GM23338 (cell line): ENCODE measurements at regions not wholly inside any gene's neighbourhood (a gene's known extent, or its start where the extent isn't known, plus 50 kb on each side); places are given as distances from the start of the nearest gene placed in this dataset.

ENCODE experiments used
- ATAC-seq: fragments of 200-7000 bp; cut with Tn5 transposase; 3 replicates; pipeline ENCODE4 v1.9.1; 2020
- DNase-seq: peaks from one replicate; pipeline ENCODE4 v3.0.0-alpha.2; 2015; ENCODE audit warnings: low spot score
- H2AFZ ChIP-seq: fragments of 200-600 bp; sonication (generic); 2 replicates; pipeline ENCODE4 v1.8.0; 2016; ENCODE audit warnings: antibody characterized with exemption, mild to moderate bottlenecking, moderate library complexity
- H3F3A ChIP-seq: fragments of 200-600 bp; sonication (generic); replicated peaks from 2 replicates; pipeline ENCODE4 v1.8.0; 2017; ENCODE audit warnings: antibody characterized with exemption, mixed run types, low read depth
- H3K27ac ChIP-seq: fragments of 200-600 bp; sonication (generic); 2 replicates; pipeline ENCODE4 v1.6.1; 2016; ENCODE audit warnings: low read depth
- H3K27me3 ChIP-seq: fragments of 200-600 bp; sonication (generic); 2 replicates; pipeline ENCODE4 v1.8.0; 2016; ENCODE audit warnings: mild to moderate bottlenecking, mixed run types, moderate library complexity; ENCODE audit not compliant: insufficient read depth
- H3K36me3 ChIP-seq: fragments of 200-600 bp; sonication (generic); 2 replicates; pipeline ENCODE4 v1.8.0; 2016; ENCODE audit warnings: mild to moderate bottlenecking; ENCODE audit not compliant: insufficient read depth
- H3K4me1 ChIP-seq: fragments of 200-600 bp; sonication (generic); 2 replicates; pipeline ENCODE4 v1.8.0; 2016; ENCODE audit warnings: mild to moderate bottlenecking, moderate library complexity; ENCODE audit not compliant: insufficient read depth
- H3K4me2 ChIP-seq: fragments of 200-600 bp; sonication (generic); 2 replicates; pipeline ENCODE4 v1.7.1; 2017; ENCODE audit warnings: mixed run types
- H3K4me3 ChIP-seq: fragments of 200-600 bp; sonication (generic); 2 replicates; pipeline ENCODE4 v1.6.1; 2016; ENCODE audit warnings: mixed run types
- H3K79me2 ChIP-seq: fragments of 200-600 bp; sonication (generic); replicated peaks from 2 replicates; pipeline ENCODE4 v1.8.0; 2017; ENCODE audit warnings: mild to moderate bottlenecking; ENCODE audit not compliant: insufficient read depth
- H3K9me2 ChIP-seq: fragments of 200-600 bp; sonication (generic); 2 replicates; pipeline ENCODE4 v1.8.0; 2017; ENCODE audit not compliant: insufficient read depth
- H4K20me1 ChIP-seq: fragments of 200-600 bp; sonication (generic); replicated peaks from 2 replicates; pipeline ENCODE4 v1.8.0; 2017; ENCODE audit warnings: mild to moderate bottlenecking; ENCODE audit not compliant: insufficient read depth
- H3K27ac Mint-ChIP-seq: 2 replicates; pipeline ENCODE4 v1.8.0; 2020; ENCODE audit warnings: inconsistent platforms, mild to moderate bottlenecking, moderate library complexity, mixed read lengths
- H3K27me3 Mint-ChIP-seq: 3 replicates; pipeline ENCODE4 v1.8.0; 2022; ENCODE audit warnings: low read depth, mild to moderate bottlenecking, moderate library complexity, mixed read lengths, inconsistent platforms; ENCODE audit not compliant: insufficient read depth, poor library complexity
- H3K36me3 Mint-ChIP-seq: 3 replicates; pipeline ENCODE4 v1.8.0; 2021; ENCODE audit warnings: low read depth, mild to moderate bottlenecking, inconsistent platforms, moderate library complexity, mixed read lengths
- H3K4me1 Mint-ChIP-seq: 3 replicates; pipeline ENCODE4 v1.8.0; 2020; ENCODE audit warnings: mild to moderate bottlenecking, inconsistent platforms, mixed read lengths
- H3K4me3 Mint-ChIP-seq: 3 replicates; pipeline ENCODE4 v1.8.0; 2021; ENCODE audit warnings: moderate library complexity, mild to moderate bottlenecking, inconsistent platforms, mixed read lengths
- H3K9me3 Mint-ChIP-seq: 3 replicates; pipeline ENCODE4 v1.8.0; 2020; ENCODE audit warnings: moderate library complexity, mild to moderate bottlenecking, inconsistent platforms, mixed read lengths
- CREB1 ChIP-seq: fragments of 250-450 bp; sonication (Bioruptor Pico); IDR thresholded peaks from 2 replicates; pipeline ENCODE4 v1.5.0; 2020; ENCODE audit warnings: low read depth, mild to moderate bottlenecking, moderate library complexity
- CTCF ChIP-seq, 2 experiments: fragments of 200-600 bp in 1 of 2; sonication (generic) in 1 of 2; conservative IDR thresholded peaks; 2 replicates each; pipeline versions ENCODE4 v1.5.1 to v1.6.1; 2016 to 2017; ENCODE audit warnings: antibody characterized with exemption in 2 of 2, low read depth in 2 of 2, mild to moderate bottlenecking in 2 of 2, moderate library complexity in 1 of 2
- ETS1 ChIP-seq: IDR thresholded peaks from 2 replicates; pipeline ENCODE4 v1.6.1; 2016; ENCODE audit warnings: antibody characterized with exemption
- EZH2 ChIP-seq: fragments of 200-600 bp; sonication (generic); IDR thresholded peaks from one replicate; pipeline ENCODE4 v1.8.0; 2017; ENCODE audit warnings: antibody characterized with exemption, mild to moderate bottlenecking, low read depth; ENCODE audit not compliant: unreplicated experiment
- EZH2phosphoT487 ChIP-seq: fragments of 200-600 bp; sonication (generic); IDR thresholded peaks from one replicate; pipeline ENCODE4 v1.8.1; 2018; ENCODE audit warnings: antibody characterized with exemption; ENCODE audit not compliant: unreplicated experiment
- JUNB ChIP-seq: IDR thresholded peaks from one replicate; pipeline ENCODE4 v1.6.1; 2016; ENCODE audit warnings: antibody characterized with exemption; ENCODE audit not compliant: unreplicated experiment
- NANOG ChIP-seq: IDR thresholded peaks from 2 replicates; pipeline ENCODE4 v1.6.1; 2016; ENCODE audit warnings: antibody characterized with exemption, borderline replicate concordance
- POLR2AphosphoS5 ChIP-seq: IDR thresholded peaks from 2 replicates; pipeline ENCODE4 v1.6.1; 2016; ENCODE audit warnings: antibody characterized with exemption, low read depth
- REST ChIP-seq: IDR thresholded peaks from one replicate; pipeline ENCODE4 v1.6.1; 2018; ENCODE audit warnings: antibody characterized with exemption; ENCODE audit not compliant: unreplicated experiment
- STAT1 ChIP-seq: IDR thresholded peaks from one replicate; pipeline ENCODE4 v1.6.1; 2016; ENCODE audit warnings: antibody characterized with exemption; ENCODE audit not compliant: unreplicated experiment
- ZNF114 ChIP-seq: fragments of 250-450 bp; sonication (Bioruptor Pico); IDR thresholded peaks from 2 replicates; pipeline ENCODE4 v1.5.0; 2020; ENCODE audit warnings: mild to moderate bottlenecking, moderate library complexity
- ZNF331 ChIP-seq: fragments of 250-450 bp; sonication (Bioruptor Pico); IDR thresholded peaks from 2 replicates; pipeline ENCODE4 v1.5.0; 2020; ENCODE audit warnings: low read depth, mild to moderate bottlenecking, moderate library complexity
- ZNF462 ChIP-seq: fragments of 250-450 bp; sonication (Bioruptor Pico); IDR thresholded peaks from 2 replicates; pipeline ENCODE4 v1.5.0; 2020; ENCODE audit warnings: mild to moderate bottlenecking, moderate library complexity

- no peak for TF ChIP-seq ZNF462 (CRISPR knock-in tag)
These were observed 70.3 kb upstream of the UPP2 start (continued) for GRCh38 chr2:158031371-158031770.

- H3K4me2 ChIP-seq = no peak overlapping the region
- H3F3A ChIP-seq = no peaks in the 10 kb centered on the region
- no peak overlapping the region for H3K4me3 ChIP-seq
- no peaks in the 10 kb centered on the region for H3K36me3 ChIP-seq
- no peak overlapping the region for H3K27ac ChIP-seq
- DNase-seq (no peak), ATAC-seq (no peak)
- H3K27me3 Mint-ChIP-seq = no peaks in the 10 kb centered on the region
- H3K79me2 ChIP-seq = no peaks in the 10 kb centered on the region
- H3K36me3 Mint-ChIP-seq = no peaks in the 10 kb centered on the region
- H3K27me3 ChIP-seq = no peaks in the 10 kb centered on the region
- H3K9me3 Mint-ChIP-seq = peaks cover 4% of the 10 kb centered on the region; the same call in 1 of the 3 replicates
- H3K4me1 ChIP-seq = no peaks in the 10 kb centered on the region
- 0 out of 3 replicates have a peak, but pooled peaks cover 3% of the 10 kb centered on the region for H3K4me1 Mint-ChIP-seq
- H3K9me2 ChIP-seq = no peaks in the 10 kb centered on the region
- no peak overlapping the region for H3K4me3 Mint-ChIP-seq
- no peak overlapping the region for H3K27ac Mint-ChIP-seq
- no peaks in the 10 kb centered on the region for H4K20me1 ChIP-seq
- no peak overlapping the region; the same call in 1 of the 2 replicates for H2AFZ ChIP-seq
- TF ChIP-seq NANOG = no peak
- no peak for TF ChIP-seq EZH2
- TF ChIP-seq REST = no peak
- TF ChIP-seq ZNF114 (CRISPR knock-in tag) = no peak
- TF ChIP-seq ZNF331 (CRISPR knock-in tag) = no peak
- no peak for TF ChIP-seq STAT1
- no peak for TF ChIP-seq CTCF (conservative IDR thresholded peaks at IDR 0.05; ENCODE audit: low read depth in 2 of 2)
- TF ChIP-seq EZH2phosphoT487 = no peak
- TF ChIP-seq POLR2AphosphoS5 = no peak
- no peak for TF ChIP-seq JUNB
- TF ChIP-seq CREB1 (CRISPR knock-in tag) = no peak
- no peak for TF ChIP-seq ETS1
These were observed 76.2 kb upstream of the UPP2 start for GRCh38 chr2:158025255-158025996.
